Neural cell (in vitro differentiated cells): ENCODE measurements at regions not wholly inside any gene's neighbourhood (a gene's known extent, or its start where the extent isn't known, plus 50 kb on each side); places are given as distances from the start of the nearest gene placed in this dataset.

ENCODE experiments used
- H2AFZ ChIP-seq: fragments of 200-600, 300-800 bp; sonication (generic), shearing (Covaris generic); 2 replicates; pipeline ENCODE4 v1.6.0; 2014; ENCODE audit warnings: low read depth, mild to moderate bottlenecking, antibody characterized with exemption, low read length, moderate library complexity
- H3F3A ChIP-seq: fragments of 200-600 bp; shearing (Covaris generic); 2 replicates; pipeline ENCODE4 v1.6.1; 2016; ENCODE audit warnings: mild to moderate bottlenecking, moderate library complexity, mixed read lengths, antibody characterized with exemption, low read length; ENCODE audit not compliant: insufficient read depth, poor library complexity, severe bottlenecking
- H3K27ac ChIP-seq: fragments of 200-600, 300-800 bp; sonication (generic), shearing (Covaris generic); 2 replicates; pipeline ENCODE4 v1.5.1; 2014; ENCODE audit warnings: mild to moderate bottlenecking, low read length, moderate library complexity
- H3K27me3 ChIP-seq: fragments of 300-800, 200-600 bp; sonication (generic), shearing (Covaris generic); 2 replicates; pipeline ENCODE4 v1.6.0; 2014; ENCODE audit warnings: mild to moderate bottlenecking, low read depth, low read length, moderate library complexity; ENCODE audit not compliant: insufficient read depth
- H3K36me3 ChIP-seq: fragments of 300-800, 200-600 bp; sonication (generic), shearing (Covaris generic); 2 replicates; pipeline ENCODE4 v1.5.1; 2014; ENCODE audit warnings: mild to moderate bottlenecking, antibody characterized with exemption, low read length, moderate library complexity; ENCODE audit not compliant: insufficient read depth
- H3K4me2 ChIP-seq: fragments of 300-800, 200-600 bp; sonication (generic), shearing (Covaris generic); 2 replicates; pipeline ENCODE4 v1.6.0; 2014; ENCODE audit warnings: mild to moderate bottlenecking, low read length
- H3K4me3 ChIP-seq: fragments of 300-800, 200-600 bp; sonication (generic), shearing (Covaris generic); 2 replicates; pipeline ENCODE4 v1.5.1; 2014; ENCODE audit warnings: mild to moderate bottlenecking, low read length, moderate library complexity
- H3K79me2 ChIP-seq: fragments of 200-600 bp; shearing (Covaris generic); replicated peaks from 2 replicates; pipeline ENCODE4 v1.6.0; 2014; ENCODE audit warnings: mild to moderate bottlenecking, low read length, moderate library complexity; ENCODE audit not compliant: insufficient read depth
- H3K9ac ChIP-seq: fragments of 300-800, 200-600 bp; sonication (generic), shearing (Covaris generic); 2 replicates; pipeline ENCODE4 v1.6.1; 2016; ENCODE audit warnings: mild to moderate bottlenecking, low read length, mixed read lengths
- H3K9me2 ChIP-seq: fragments of 200-600 bp; shearing (Covaris generic); 2 replicates; pipeline ENCODE4 v1.6.1; 2016; ENCODE audit warnings: mild to moderate bottlenecking, low read length, mixed read lengths; ENCODE audit not compliant: insufficient read depth
- H3K9me3 ChIP-seq: fragments of 200-600, 300-800 bp; sonication (generic), shearing (Covaris generic); 2 replicates; pipeline ENCODE4 v1.6.1; 2016; ENCODE audit warnings: mild to moderate bottlenecking, mixed run types, low read length, moderate library complexity, mixed read lengths
- H4K20me1 ChIP-seq: fragments of 200-600 bp; shearing (Covaris generic); 2 replicates; pipeline ENCODE4 v1.6.1; 2016; ENCODE audit warnings: mild to moderate bottlenecking, mixed run types; ENCODE audit not compliant: insufficient read depth
- CTCF ChIP-seq: fragments of 450-650 bp; IDR thresholded peaks from 2 replicates; pipeline ENCODE4 v1.5.1; 2014; ENCODE audit warnings: antibody characterized with exemption, mild to moderate bottlenecking, moderate library complexity; ENCODE audit not compliant: poor library complexity, severe bottlenecking
- EP300 ChIP-seq: fragments of 450-650 bp; conservative IDR thresholded peaks from 2 replicates; pipeline ENCODE4 v1.6.1; 2014; ENCODE audit warnings: antibody characterized with exemption, mild to moderate bottlenecking, moderate library complexity; ENCODE audit not compliant: poor library complexity, severe bottlenecking
- EZH2 ChIP-seq: fragments of 200-600, 300-800 bp; shearing (Covaris generic), sonication (generic); IDR thresholded peaks from 2 replicates; pipeline ENCODE4 v1.6.1; 2014; ENCODE audit warnings: antibody characterized with exemption, low read length, borderline replicate concordance, mild to moderate bottlenecking; ENCODE audit not compliant: insufficient read depth, poor library complexity, severe bottlenecking
- POLR2AphosphoS5 ChIP-seq: IDR thresholded peaks from 2 replicates; pipeline ENCODE4 v1.6.1; 2012
- RAD21 ChIP-seq: fragments of 450-650 bp; conservative IDR thresholded peaks from 2 replicates; pipeline ENCODE4 v1.6.1; 2014; ENCODE audit warnings: antibody characterized with exemption, mild to moderate bottlenecking, moderate library complexity
- REST ChIP-seq: IDR thresholded peaks from 2 replicates; pipeline ENCODE4 v1.6.1; 2012; ENCODE audit warnings: borderline replicate concordance
- SMC3 ChIP-seq: fragments of 450-650 bp; conservative IDR thresholded peaks from 2 replicates; pipeline ENCODE4 v1.6.1; 2014; ENCODE audit warnings: antibody characterized with exemption, mild to moderate bottlenecking, moderate library complexity; ENCODE audit not compliant: poor library complexity
- TAF1 ChIP-seq: IDR thresholded peaks from 2 replicates; pipeline ENCODE4 v1.6.1; 2012; ENCODE audit warnings: low read depth

GRCh38 chr22:49373801-49374226, 453.9 kb downstream of the BRD1 start:
- Histone ChIP-seq H4K20me1 (no peaks in the 10 kb centered on the region), H3K79me2 (no peaks in the 10 kb centered on the region), H3K9me3 (no peaks in the 10 kb centered on the region), H3K27ac (no peak overlapping the region), H3K27me3 (no peaks in the 10 kb centered on the region), H3K36me3 (no peaks in the 10 kb centered on the region), H3K9ac (no peak overlapping the region), H2AFZ (no peak overlapping the region), H3K4me2 (no peak overlapping the region), H3F3A (no peaks in the 10 kb centered on the region), H3K4me3 (no peak overlapping the region), H3K9me2 (no peaks in the 10 kb centered on the region)
- TF ChIP-seq REST (no peak), EZH2 (no peak), CTCF (no peak), TAF1 (no peak), SMC3 (no peak), RAD21 (no peak), POLR2AphosphoS5 (no peak), EP300 (no peak)

DNA sequence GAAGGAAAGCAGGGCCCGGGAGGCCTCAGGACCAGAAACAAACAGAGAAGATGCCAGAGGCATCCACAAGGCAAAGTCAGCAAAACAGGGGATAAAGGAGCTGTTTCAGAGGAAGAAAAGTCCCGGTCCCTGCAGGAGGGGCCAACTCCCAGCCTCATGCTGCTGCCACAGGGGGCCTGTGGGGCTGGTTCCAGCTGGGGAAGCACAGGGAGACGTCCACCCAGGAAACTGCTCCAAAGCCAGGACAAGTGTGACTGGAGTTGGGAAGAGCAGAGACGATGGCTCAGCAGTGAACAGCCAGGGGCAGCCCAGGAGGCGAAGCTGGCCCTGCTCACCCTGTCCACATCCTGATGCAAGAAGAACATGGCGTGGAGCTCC, 454.4 kb downstream of the BRD1 start:
- Histone ChIP-seq H3K9ac (no peak overlapping the region), H3F3A (no peaks in the 10 kb centered on the region), H3K4me3 (no peak overlapping the region), H2AFZ (no peak overlapping the region), H3K79me2 (no peaks in the 10 kb centered on the region), H3K4me2 (no peak overlapping the region), H3K27me3 (no peaks in the 10 kb centered on the region), H3K9me3 (no peaks in the 10 kb centered on the region), H3K27ac (no peak overlapping the region), H3K9me2 (no peaks in the 10 kb centered on the region), H4K20me1 (no peaks in the 10 kb centered on the region), H3K36me3 (no peaks in the 10 kb centered on the region)
- no peak for TF ChIP-seq CTCF
- TF ChIP-seq POLR2AphosphoS5, result no peak
- no peak for TF ChIP-seq EP300
- no peak for TF ChIP-seq RAD21
